DMS53 (cell line): ENCODE measurements at regions not wholly inside any gene's neighbourhood (a gene's known extent, or its start where the extent isn't known, plus 50 kb on each side); places are given as distances from the start of the nearest gene placed in this dataset.
"Not testable (repeated sequence)": the region's sequence is repeated elsewhere in the genome, so short reads cannot be mapped to it uniquely, and the experiment has no call there.

Experiments used
- DNase-seq: peaks from one replicate; lab custom pipeline; 2025; lab: John Stamatoyannopoulos, UW

DNA sequence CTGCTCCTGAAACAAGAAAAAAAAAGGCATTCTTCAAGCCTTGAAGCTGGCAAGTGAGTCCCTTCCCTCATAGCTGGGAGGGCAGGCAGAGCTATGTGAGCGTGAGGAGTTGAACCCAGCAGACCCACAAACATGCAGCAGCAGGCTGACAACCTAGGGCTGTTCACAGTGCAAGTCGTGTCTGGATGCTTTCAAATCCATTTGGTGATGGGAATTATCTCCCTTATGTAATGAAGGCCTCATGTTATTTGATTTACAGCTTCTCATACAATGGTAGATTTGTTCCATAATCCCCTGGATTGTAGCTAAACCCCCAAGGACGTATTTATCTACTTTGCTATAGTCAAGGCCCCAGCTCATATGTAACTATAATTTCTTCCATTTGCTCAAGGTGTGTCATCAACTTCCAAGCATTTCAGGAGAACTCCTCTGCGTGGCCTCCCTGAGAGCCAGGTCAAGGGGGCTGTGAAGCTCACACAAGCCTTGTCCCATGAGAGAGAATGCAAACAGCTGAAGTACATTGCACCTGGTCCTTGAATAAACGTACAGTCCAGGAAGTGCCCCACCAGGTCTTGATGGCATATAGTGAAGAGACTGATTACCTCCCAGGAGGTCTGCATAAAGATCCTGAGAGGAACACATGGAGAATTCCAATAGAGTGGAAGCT lies 124.8 kb upstream of the SLC1A3 start:
- peak; percentile 61 for DNase-seq

DNA sequence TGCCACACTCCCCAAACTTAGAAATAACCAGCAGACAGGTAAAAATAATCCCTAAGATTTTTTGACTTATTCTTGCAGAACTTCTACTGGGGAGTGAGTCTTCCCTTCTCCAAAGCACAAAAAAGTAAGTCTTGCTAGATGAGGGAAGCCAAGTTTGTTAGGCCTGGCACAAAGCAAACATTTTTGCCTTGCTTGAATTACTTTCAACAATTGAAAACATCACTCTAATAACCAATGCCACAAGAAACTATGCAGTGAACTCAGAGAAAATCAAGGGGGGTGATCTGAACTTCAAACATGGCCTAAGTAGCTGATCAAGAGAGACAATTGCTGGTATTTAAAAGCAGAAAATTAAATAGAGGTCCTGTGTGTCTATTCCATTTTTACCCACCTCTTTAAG lies 123.6 kb upstream of the SLC1A3 start:
- no peak for DNase-seq

DNA sequence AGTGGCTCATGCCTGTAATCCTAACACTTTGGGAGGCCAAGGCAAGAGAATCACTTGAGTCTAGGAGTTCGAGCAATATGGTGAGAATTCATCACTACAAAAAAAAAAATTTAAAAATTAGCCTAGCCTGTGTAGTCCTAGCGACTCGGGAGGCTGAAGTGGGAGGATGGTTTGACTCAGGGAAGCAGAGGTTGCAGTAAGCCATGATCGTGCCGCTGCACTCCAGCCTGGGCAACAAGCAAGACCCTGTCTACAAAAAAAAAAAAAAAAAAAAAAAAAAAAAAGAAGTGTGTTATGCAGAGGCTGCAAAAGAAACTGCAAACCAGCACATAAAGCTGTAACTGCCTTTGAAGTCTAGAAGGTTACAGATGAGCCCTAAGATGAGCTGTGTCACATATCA lies 116.9 kb upstream of the SLC1A3 start:
- DNase-seq = no peak

DNA sequence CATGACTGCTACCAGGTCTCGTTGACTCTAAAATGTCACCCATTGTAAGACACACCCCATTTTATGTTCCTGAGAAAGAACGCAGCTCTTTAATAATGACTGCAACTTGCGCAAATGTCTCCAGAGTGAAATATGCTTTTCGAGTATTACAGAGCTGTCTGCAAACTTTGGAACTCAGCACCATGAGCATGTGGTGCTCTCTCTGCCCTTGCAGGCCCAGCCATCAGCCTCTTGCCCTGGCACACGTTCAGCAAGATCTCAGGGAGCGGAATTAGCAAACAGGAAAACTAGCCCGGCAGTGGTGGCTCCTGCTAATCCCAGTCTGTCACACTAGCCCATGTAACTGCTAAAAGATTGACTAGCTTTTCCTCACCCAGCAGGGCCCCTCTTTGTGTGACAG lies 114.5 kb upstream of the SLC1A3 start:
- DNase-seq = no peak

DNA sequence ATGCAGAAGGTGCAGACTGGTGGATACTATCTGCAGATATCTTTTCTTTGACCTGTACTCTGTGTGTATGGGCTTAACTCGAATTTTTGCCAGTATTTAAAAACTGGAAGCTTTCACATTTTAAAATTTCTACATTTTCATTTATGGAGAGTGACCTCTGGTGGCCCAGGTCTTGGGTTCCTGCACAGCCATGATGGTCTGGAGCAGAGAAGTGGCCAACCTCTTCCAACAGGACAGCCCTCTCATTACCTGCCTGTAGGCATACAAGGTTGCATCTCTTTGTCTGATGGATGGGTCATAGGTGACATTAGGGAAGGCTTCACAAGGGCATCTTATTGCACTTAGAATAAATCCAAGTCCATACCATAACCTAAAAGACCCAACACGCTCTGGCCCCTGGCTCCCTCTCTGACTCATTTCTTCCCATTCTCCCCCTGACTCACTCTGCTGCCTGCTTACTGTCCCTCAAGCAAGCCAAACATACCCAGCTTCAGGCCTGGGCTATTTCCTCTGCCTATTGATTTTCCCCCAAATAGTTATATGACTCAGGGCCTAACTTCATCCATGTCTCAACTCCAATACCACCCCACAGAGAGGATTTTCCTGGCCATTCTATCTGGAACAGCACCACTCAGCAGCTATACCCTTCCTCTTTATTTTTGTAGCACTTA lies 113.3 kb upstream of the SLC1A3 start:
- no peak for DNase-seq

DNA sequence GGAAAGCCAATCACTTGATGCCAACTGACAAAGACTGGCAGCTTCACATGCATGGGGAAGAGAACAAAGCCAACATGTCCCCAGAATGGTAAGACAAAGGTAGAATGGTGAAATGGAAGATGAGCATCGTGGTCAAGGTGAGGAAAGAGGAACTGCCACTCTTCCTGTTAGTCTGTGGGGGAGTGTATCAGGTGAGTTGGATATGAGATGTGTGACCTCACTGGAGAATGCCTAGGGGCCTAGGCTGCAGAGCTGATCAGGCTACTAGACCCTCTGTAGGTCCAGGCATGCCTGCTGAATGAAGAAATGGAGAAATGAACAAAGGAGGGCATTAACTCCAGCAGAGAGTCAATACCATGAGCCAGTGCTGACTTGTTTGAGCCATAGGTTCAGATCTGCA lies 112.4 kb upstream of the SLC1A3 start:
- DNase-seq = no peak

DNA sequence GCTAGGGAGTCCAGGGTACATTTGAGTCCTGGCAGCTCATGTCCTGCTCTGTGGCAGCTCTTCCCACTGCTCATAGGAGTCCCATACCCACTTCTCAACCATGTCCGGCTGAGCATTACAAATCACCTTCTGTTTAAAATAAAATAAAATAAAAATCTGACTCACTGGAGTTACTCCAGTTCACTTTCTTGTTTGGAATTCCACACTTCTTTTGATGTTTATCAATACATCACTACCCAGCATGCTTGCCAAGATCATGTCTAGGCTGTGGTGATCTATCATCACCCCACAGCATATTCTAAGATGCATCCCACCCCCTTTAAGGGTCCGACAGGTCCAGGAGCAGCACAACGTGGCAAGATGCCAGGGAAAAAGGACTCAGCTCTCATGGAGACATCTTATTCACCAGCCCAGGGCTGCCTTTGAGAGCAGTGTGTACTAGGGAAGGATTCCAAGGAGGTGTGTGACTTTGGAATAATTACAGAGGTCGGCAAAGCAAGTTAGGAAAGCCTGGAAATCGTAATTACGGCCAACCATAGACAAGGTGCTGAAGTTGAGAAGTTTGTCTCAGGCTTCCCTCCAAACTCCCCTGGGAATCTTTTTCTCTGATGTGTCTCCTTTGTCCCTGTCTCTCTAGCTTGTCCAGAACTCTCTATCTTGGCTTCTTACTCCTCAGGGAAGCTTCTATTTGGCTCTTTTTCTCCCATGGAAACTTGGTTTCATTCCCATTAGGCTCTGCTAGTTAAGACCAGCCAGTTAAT lies 111.4 kb upstream of the SLC1A3 start:
- no peak for DNase-seq

DNA sequence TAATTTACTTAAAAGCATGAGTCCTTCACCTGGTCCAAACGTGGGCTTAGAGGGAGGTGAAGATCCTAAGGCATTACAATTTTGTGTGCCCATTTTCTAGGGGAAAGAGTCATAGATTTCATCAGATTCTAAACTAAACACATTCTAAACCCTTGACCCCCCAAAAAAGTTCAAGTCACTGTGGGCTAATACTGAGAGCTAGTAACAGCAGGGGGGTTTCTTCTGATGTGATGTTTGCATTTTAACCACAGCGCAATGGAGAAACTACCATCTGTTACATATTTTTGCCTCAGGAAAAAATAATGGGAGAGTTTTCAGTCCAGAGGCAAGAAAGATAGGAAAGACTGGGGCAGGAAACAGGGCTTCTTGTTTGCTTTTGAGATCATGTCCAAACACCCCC lies 110.8 kb upstream of the SLC1A3 start:
- no peak for DNase-seq

DNA sequence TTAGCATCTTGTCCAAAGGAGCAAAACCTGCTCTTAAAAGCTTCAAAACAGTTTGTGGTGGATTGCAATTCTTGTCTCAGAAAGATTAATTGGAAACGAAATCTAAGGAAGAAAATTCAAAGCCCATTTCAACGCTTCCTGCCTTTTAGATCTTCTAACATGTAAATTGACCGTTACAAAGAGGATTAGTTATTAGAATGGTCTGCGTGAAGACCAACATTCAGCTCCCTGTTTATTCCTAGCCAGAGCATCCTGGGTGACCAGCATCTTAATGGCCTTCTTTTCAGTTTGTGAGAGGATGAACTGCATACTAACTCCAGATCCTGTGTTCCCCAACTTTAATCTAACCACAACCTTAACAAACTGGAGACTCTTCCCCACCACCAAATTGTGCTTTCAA lies 109.9 kb upstream of the SLC1A3 start:
- no peak for DNase-seq

DNA sequence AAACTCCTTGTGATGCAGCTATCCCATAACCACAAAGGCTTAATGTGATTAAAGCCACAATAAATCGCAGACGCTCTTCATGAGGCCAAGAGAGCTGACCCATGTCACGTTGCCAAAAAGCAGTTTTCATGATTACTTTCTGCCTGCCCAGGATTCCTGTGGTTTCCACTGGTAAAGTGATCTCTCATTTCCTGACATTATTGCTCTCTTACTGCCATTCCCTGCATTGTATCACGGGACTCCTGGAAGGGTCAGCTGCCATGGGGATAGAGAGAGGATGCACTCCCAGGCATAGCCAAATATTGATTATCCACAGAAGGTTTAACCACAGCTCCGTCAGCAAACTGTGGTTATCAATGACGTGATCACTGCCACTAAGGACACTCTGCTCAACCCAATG lies 103.8 kb upstream of the SLC1A3 start:
- DNase-seq = peak; percentile 17

DNA sequence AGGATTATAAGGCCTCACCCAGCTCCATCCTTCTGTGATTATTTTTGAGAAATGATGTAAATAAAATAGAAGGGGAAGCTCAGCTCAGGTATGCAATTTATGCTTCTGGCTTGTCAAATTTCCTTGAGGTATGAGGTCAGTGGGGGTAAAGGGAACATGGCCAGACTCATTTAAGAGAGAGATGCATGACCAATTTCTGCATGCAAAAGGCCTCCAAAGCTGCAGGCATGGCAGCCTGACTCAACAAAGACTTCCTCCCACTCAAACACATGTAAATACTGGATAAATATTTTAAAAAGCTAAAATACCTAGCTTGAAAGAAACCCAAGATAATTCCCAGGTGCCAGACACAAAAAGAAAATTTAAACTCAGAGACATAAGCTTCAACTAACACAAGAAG lies 101.4 kb upstream of the SLC1A3 start:
- no peak for DNase-seq

DNA sequence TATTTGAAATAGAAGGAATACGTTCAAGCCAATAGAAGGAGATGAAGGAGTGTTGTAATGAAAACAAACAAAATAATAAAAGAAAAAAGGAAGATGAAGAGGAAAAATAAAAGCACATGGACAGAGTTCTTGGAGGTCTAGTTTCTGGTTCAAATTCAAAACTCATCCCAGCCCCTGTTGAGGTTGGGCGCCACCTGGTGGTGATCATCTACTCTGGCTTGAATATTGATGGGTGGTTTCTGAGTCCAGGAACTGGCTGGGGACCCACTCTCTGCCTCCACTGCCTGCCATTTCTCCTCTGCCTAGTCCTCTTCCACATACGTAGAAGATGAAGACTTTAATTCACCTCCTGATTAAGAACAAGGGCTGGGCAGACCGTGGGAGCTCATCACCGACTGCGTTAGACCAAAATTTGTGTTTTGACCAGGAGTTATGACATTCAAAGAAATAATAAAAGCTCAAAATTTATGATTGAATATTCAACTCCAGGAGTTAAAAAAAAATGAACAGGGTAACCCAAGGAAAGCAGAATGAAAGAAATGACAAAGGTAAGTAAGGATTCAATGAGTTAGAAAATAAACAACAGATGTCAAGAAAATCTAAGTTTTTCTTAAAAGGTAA lies 99.0 kb upstream of the SLC1A3 start:
- peak; percentile 77 for DNase-seq

DNA sequence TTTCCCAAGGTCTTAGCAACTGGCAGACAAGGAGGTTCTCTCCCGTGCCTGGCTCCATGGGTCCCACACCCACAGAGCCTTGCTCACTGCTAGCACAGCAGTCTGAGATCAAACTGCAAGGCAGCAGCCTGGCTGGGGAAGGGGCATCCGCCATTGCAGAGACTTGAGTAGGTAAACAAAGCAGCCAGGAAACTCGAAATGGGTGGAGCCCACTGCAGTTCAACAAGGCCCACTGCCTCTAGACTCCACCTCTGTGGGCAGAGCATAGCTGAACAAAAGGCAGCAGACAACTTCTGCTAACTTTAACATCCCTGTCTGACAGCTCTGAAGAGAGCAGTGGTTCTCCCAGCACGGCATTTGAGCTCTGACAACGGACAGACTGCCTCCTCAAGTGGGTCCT lies 98.1 kb upstream of the SLC1A3 start:
- not testable (repeated sequence) for DNase-seq

DNA sequence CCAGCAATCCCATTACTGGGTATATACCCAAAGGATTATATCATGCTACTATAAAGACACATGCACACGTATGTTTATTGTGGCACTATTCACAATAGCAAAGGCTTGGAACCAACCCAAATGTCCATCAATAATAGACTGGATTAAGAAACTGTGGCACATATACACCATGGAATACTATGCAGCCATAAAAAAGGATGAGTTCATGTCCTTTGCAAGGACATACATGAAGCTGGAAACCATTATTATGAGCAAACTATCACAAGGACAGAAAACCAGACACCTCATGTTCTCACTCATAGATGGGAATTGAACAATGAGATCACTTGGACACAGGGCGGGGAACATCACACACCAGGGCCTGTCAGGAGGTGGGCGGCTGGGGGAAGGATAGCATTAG lies 92.8 kb upstream of the SLC1A3 start:
- not testable (repeated sequence) for DNase-seq

DNA sequence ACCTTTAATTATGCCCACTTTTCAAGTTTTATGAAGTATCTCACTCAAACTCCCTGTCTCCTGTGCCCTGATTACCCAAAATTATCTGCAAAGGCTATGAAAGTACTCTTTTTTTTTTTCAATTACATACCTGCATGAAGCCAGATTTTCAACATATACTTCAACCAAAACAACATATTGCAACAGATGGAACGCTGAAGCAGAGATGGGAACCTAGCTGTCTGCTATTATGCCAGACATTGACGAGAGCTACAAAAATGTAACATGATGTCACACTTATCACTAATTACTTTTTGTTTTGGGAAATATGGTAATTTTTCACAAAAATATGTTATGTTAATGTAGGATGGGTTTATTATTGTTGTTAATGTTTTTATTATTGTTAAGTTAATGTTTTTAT lies 86.5 kb upstream of the SLC1A3 start:
- DNase-seq = no peak

DNA sequence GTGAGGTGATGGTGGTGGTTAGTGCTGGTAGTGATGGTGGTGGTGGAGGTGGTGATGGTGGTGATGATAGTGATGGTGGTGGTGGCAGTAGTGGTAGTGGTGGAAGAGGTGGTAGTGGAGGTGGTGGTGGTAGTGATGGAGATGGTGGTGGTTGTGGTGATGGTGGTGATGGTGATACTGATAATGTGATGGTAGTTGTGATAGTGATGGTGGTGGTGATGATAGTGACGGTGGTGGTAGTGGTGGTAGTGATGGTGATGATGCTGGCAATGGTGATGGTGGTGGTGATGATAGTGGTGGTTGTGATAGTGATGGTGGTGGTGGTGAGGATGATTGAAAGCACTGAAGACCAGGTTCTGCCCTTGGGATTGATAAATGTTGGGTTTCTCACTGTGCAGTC lies 85.2 kb upstream of the SLC1A3 start:
- DNase-seq = no peak

DNA sequence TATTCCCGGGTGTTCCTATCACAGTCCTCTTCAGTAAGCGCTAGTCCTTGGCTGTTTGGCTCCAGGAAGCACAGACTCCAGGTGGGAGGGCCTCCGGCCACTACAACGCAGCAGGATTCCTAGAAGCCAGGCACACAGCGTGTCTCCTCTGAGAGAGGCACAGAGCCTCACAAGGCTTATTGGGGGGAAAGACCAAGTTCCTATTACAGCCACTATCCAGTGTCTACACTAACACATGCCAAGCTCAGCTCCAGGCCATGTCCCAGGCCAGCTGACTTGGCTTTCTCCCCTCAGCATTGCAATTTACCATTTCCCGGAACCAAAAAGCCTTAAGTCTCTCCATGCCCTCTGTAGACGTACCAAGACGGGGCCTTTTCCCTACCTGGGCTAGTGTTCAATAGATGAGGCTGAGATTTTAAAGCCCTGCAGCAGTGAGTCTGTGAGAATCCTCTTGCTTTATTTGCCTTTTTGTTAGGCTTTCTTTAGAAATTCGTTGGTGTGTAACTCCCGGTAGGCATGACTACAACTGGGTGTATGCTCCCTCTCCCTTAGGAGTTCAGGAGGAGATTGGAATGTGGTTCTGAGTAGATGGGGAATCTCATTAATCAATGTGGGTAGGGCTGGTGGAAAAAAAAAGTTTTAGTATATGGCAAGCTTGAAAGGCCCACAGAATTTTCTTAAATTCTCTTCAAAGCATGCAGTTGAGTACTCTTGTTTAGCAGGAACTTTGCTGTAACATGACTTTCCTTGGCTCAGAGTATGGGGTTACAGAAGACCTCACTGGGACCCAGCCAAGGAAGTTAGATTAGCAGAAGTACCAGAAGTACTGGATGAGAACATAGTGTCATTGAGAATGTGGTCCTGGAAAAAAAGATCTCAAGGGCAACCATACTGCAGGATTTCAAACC lies 84.3 kb upstream of the SLC1A3 start:
- DNase-seq = no peak

DNA sequence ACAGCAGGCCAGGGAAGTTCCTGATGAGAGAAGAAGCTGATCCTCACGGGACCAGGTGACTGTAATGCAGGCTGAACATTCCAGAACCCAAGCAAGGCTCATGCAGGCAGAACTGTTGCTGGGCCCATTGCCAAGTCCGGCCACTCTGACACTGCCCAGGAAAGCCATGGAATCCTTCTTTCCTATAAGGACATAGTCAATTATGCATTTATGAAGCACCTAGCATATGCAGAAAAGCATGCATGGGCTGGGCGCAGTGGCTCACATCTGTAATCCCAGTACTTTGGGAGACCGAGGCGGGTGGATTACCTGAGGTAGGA lies 83.7 kb upstream of the SLC1A3 start:
- no peak for DNase-seq

DNA sequence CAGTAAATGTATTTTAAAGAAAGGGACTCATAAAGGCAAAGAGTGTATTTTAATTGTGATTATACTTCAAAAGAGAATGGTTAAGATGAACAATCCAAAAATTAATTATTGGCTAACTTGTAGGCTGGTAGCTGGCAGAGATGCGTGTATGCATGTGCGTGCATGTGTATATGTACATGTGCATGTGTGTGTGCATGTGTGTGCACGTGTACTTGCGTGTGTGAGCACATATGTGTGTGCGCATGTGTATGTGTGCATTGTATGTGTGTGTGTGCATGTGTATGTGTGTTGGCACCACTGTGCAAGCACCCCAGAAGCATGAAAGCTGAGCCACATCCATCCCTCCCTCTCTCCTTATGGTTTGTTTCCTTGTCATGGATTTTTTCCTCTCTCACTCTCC lies 83.0 kb upstream of the SLC1A3 start:
- DNase-seq = no peak

DNA sequence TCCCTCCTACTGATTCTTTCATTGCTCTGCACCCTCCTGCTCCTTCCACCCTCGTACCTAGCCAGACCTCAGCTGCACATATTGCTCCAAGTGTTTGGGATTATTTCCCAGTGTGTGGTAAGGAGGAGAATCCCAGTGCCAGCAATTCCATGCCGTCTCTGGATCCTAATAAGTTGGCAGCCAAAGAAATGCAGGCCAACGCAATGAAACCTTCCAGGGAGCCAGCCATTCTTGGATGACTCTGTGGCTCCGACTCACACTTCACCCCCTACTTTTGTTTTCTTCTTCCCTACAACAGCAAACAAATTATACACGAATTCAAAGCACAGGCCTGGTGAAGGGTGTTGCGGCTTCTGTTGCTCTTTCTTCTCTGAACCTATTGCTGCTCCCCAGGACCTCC lies 82.5 kb upstream of the SLC1A3 start:
- no peak for DNase-seq

DNA sequence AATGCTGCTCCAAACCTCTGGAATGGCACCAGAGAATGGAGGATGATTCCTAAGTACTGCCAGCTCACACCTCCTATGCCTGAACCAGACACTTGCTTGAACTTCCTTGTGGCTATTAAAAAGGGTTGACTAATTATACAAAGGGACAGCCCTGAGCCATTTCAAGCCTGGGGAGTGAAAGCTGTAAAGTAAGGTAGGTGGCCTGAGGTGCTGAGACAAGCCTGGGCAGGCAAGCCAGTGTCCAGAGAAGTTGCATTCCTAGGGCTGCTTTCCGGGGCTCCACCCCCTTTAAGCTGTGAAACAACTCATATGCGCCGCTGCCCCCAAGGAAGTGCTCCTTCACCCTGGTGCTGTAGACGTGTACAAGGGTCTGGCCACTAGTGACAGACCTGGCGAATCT lies 79.9 kb upstream of the SLC1A3 start:
- DNase-seq = no peak

DNA sequence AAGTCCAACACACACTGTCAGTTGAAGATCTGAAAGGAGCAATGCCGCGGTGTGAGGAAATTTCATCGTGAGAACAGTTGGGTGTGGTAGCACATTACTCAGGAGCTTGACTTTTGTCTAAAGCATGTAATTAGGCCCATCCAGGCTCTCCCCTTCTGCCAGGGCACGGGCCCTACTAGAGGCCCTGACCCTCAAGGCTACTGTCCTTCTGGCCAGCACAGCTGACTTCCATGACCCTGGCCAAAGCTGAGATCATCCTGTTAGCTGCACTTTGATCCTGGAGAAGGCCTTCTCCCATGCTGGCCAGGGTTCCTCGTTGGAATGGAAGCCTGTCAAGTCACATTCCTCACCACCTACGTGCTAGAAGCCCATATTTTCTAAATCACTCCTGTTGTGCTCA lies 77.8 kb upstream of the SLC1A3 start:
- DNase-seq = no peak
